ENCODE measurements at regions not wholly inside any gene's neighbourhood (a gene's known extent, or its start where the extent isn't known, plus 50 kb on each side); places are given as distances from the start of the nearest gene placed in this dataset.
"Not testable (repeated sequence)": the region's sequence is repeated elsewhere in the genome, so short reads cannot be mapped to it uniquely, and the experiment has no call there.

GRCh38 chr2:76083248-76083647 is 372.5 kb upstream of the GCFC2 start:
- CTCF ChIA-PET, result no interaction called here

GRCh38 chr2:76082509-76082908 is 371.8 kb upstream of the GCFC2 start:
- CTCF ChIA-PET, result no interaction called here

More at GRCh38 chr2:76083248-76083647, 372.5 kb upstream of the GCFC2 start:
- POLR2A ChIA-PET, result no interaction called here

GRCh38 chr2:76080154-76080553 is 369.4 kb upstream of the GCFC2 start:
- ChIA-PET POLR2A (no interaction called here), CTCF (no interaction called here)

More at GRCh38 chr2:76082509-76082908, 371.8 kb upstream of the GCFC2 start:
- POLR2A ChIA-PET, result no interaction called here

GRCh38 chr2:76075126-76075525 is 364.4 kb upstream of the GCFC2 start:
- ChIA-PET CTCF (no interaction called here), POLR2A (no interaction called here)

GRCh38 chr2:76073992-76074604 is 363.4 kb upstream of the GCFC2 start:
- ChIA-PET POLR2A (no interaction called here), CTCF (no interaction called here)

- ChIA-PET POLR2A (no interaction called here), CTCF (no interaction called here)
Measured at GRCh38 chr2:76050196-76050595, 339.5 kb upstream of the GCFC2 start.

GRCh38 chr2:76044701-76045100 is 334.0 kb upstream of the GCFC2 start:
- POLR2A ChIA-PET, result no interaction called here
- CTCF ChIA-PET, result no interaction called here

- ChIA-PET CTCF (no interaction called here), POLR2A (no interaction called here)
Measured at GRCh38 chr2:76039505-76039904, 328.8 kb upstream of the GCFC2 start.

GRCh38 chr2:76027761-76028160 is 317.0 kb upstream of the GCFC2 start:
- CTCF ChIA-PET, result no interaction called here
- POLR2A ChIA-PET, result no interaction called here

- ChIA-PET CTCF (no interaction called here), POLR2A (no interaction called here)
Measured at GRCh38 chr2:76019128-76019527, 308.4 kb upstream of the GCFC2 start.

- POLR2A ChIA-PET, result no interaction called here
Measured at GRCh38 chr2:76009484-76009883, 298.8 kb upstream of the GCFC2 start.

GRCh38 chr2:76008001-76008702 is 297.4 kb upstream of the GCFC2 start:
- CTCF ChIA-PET, result no interaction called here
- POLR2A ChIA-PET, result no interaction called here

More at GRCh38 chr2:76009484-76009883, 298.8 kb upstream of the GCFC2 start:
- CTCF ChIA-PET, result no interaction called here

- ChIA-PET POLR2A (no interaction called here), CTCF (no interaction called here)
Measured at GRCh38 chr2:76000425-76000824, 289.7 kb upstream of the GCFC2 start.

GRCh38 chr2:75998451-75998850 is 287.7 kb upstream of the GCFC2 start:
- POLR2A ChIA-PET, result no interaction called here
- CTCF ChIA-PET, result no interaction called here

GRCh38 chr2:75994759-75995158 is 284.0 kb upstream of the GCFC2 start:
- CTCF ChIA-PET, result no interaction called here
- POLR2A ChIA-PET, result no interaction called here

GRCh38 chr2:75988622-75989021 is 277.9 kb upstream of the GCFC2 start:
- POLR2A ChIA-PET, CTCF ChIA-PET: not testable (repeated sequence)

- ChIA-PET POLR2A (no interaction called here), CTCF (no interaction called here)
Measured at GRCh38 chr2:75986617-75987016, 275.9 kb upstream of the GCFC2 start.

- ChIA-PET CTCF (no interaction called here), POLR2A (no interaction called here)
Measured at GRCh38 chr2:75982719-75983118, 272.0 kb upstream of the GCFC2 start.

- POLR2A ChIA-PET, result no interaction called here
- CTCF ChIA-PET, result no interaction called here
Measured at GRCh38 chr2:75964646-75965045, 253.9 kb upstream of the GCFC2 start.

- POLR2A ChIA-PET, result no interaction called here
- CTCF ChIA-PET, result no interaction called here
Measured at GRCh38 chr2:75960472-75961009, 249.8 kb upstream of the GCFC2 start.

- CTCF ChIA-PET, result no interaction called here
- POLR2A ChIA-PET, result no interaction called here
Measured at GRCh38 chr2:75959724-75960471, 249.2 kb upstream of the GCFC2 start.

Data from activated CD8-positive, alpha-beta memory T cell treated with anti-CD3 and anti-CD28 coated beads for 36 hours (primary cell).